Anterior cingulate cortex (tissue), 58 donors: ENCODE measurements at regions not wholly inside any gene's neighbourhood (a gene's known extent, or its start where the extent isn't known, plus 50 kb on each side); places are given as distances from the start of the nearest gene placed in this dataset.
"Not testable (repeated sequence)": the region's sequence is repeated elsewhere in the genome, so short reads cannot be mapped to it uniquely, and the experiment has no call there.

ENCODE experiments used
- DNase-seq, 58 donors: peaks; one replicate each; lab custom pipeline; 2025; lab: John Stamatoyannopoulos, UW

GRCh38 chr2:116304328-116304727 lies 1510.2 kb upstream of the DDX18 start:
- no peak for DNase-seq

GRCh38 chr2:116317111-116317510 lies 1497.4 kb upstream of the DDX18 start:
- DNase-seq, result no peak

DNA sequence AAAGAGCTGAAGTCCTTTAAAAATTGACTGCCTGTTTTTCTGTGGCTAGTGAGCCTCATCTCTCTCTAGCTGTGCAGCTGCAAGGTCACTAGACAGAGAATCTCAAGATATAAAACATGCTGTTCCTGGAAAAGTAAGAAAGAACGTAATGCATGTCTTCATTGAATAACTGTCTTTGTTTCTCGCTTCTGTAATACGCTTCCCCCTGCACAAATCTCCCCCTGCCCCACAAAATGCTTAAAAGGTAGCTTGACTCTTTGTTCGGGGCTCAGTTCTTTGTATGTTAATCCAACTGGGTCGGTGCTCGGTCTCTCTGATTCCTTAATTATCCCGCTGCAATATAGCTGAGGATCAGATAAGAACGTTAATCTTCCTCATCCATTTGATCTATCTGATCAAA lies 1495.9 kb upstream of the DDX18 start:
- not testable (repeated sequence) for DNase-seq

DNA sequence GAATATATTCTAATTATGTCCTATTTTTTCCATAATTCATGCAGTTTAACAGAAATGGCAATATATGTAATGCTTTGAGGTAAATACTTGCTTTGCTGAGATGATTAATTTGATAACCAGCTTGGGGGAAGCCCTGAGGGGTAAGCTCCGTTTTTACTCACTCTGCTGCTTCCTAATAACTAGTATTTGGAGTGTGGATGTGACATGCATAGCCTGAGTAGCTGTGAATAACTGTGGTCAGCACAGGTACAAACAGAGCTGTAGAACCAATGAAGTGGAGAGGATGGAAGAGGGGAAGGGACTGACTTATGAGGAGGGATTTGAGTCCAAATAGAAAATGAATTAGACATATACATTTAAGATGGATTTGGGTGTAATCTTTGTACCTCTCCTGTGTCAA lies 1495.5 kb upstream of the DDX18 start:
- DNase-seq, result no peak

GRCh38 chr2:116319935-116320334 lies 1494.6 kb upstream of the DDX18 start:
- DNase-seq, result no peak

- no peak for DNase-seq
These were observed 1485.2 kb upstream of the DDX18 start for GRCh38 chr2:116329280-116329679.

DNA sequence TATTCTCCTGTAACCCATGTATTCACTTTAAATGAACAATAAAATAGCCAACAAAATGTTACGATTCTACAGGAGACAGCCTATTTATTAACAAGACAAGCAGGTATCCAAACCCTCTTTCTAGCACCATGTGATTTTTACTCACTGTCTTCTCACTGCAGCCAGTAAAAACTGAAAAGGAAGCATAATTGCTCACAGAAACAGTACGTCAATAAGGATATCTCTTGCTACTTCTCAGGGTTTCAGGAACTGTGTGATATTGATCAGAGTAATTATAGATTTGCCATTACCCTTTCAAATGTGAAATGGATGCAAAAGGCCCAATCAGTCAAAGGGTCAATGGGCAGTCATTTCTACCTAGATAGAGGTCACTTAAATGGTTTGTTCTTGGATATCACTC lies 1473.8 kb upstream of the DDX18 start:
- DNase-seq, result no peak

DNA sequence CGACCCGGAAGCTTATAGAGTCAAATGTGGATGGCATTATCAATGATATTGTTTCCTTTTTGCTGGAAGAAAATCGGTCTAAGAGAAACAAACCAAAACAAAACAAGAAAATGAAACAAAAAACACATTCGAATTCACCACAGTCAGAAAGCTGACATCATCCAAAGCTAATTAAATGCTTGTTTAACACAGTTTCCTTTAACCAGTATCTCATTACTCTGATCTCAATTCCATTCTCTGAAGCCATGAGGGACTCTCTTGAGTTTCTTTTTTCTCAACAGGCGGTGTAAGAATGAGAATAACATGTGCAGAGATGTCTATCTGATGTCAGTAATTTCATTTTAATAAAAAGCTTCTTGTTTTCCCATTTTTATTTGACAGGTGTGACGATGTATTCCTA lies 1448.3 kb upstream of the DDX18 start:
- DNase-seq, result no peak

DNA sequence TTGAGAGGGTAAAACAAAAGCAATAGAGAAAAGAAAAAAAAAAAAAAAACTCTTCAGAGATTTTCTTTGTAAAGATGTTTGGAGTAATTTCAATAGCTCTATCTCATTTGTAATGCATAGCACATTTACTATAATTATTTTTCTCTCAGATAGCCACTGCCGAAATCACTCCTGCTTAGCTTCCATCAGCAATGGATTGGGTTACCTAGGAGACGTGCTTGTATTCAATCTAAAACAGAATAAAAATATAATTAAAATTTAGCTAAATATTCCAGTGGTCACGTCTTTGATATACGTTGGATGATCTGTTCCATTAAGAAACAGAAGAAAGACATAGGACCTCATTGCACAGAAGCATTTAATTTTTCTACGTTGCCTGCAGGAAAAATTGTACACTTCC lies 1435.7 kb upstream of the DDX18 start:
- DNase-seq, result no peak

DNA sequence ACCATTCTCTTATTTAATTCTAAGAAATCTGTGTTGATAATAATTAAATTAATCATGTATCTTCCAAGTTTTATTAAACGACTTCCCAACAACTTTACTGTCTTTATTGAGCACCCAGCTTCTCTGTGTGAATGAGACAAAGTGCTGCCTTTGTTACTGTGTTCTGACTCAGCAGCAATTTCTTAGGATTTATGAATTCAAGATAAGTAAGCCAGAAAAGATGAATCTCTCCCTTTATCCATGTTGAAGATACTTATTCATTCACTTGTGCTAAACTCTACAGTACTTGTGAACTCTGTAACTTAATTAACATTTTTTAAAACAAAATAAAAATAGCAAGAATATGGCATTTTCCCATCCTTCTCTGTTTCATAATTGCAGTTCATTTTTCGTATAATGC lies 1403.3 kb upstream of the DDX18 start:
- DNase-seq, result no peak

DNA sequence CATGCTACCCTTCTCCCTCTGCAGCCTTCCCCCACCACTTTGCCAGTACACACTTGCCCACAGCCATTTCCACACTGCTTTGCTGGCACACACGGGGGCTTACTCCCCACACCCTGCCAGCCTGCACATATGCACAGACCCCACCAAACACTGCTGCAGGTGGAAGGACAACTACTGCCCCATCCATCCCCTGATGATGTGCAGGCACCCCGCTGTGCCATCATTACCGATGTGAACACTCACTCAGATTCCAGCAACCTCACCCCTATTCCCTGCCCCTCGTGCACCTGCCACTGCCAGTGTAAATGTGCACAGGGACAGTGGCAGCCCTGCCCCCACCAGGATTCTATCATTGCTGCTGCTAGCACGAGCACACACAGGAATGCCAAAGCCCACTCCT lies 1400.8 kb upstream of the DDX18 start:
- no peak for DNase-seq

GRCh38 chr2:116416731-116417377 lies 1397.6 kb upstream of the DDX18 start:
- no peak for DNase-seq

DNA sequence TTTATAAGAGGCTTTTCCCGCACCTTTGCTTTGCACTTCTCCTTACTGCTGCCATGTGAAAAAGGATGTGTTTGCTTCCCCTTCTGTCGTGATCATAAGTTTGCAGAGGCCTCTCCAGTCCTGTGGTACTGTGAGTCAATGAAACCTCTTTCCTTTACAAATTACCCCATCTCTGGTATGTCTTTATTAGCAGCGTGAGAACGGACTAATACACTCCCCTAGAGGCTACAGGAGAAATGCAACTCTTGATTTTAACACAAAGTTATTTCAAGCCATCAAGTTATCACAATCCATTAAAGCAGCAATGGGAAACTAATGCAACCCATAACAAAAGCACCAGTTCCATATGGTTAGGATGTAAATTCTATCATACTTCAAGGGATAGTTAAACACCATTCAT lies 1378.8 kb upstream of the DDX18 start:
- no peak for DNase-seq

- no peak for DNase-seq
These were observed 1374.3 kb upstream of the DDX18 start for GRCh38 chr2:116440104-116440653.

- DNase-seq, result no peak
These were observed 1372.1 kb upstream of the DDX18 start for GRCh38 chr2:116442418-116442817.

GRCh38 chr2:116444256-116444872 lies 1370.1 kb upstream of the DDX18 start:
- no peak for DNase-seq

- DNase-seq, result no peak
These were observed 1363.5 kb upstream of the DDX18 start for GRCh38 chr2:116450990-116451389.

- DNase-seq, result no peak
These were observed 1361.8 kb upstream of the DDX18 start for GRCh38 chr2:116452651-116453050.

GRCh38 chr2:116456429-116456828 lies 1358.1 kb upstream of the DDX18 start:
- DNase-seq, result no peak

- DNase-seq, result no peak
These were observed 1347.2 kb upstream of the DDX18 start for GRCh38 chr2:116467243-116467642.

DNA sequence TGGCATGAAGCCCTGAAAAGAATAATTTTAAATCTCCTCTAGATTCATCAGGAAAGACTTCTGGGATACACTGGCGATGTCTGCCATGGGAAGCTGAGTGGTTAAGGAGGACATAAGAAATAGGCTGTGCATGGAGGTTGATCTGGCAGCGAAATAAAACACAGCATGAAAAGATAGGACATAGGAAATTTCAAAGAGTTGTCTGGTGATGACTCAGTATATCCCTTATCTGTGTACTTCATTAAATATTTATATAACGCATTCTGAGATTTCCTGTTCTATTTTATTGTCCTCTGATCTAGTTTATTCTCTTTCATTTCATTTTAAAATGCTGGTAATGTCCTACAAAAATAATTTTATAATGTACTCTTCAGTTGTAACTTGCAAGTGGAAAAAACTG lies 1337.3 kb upstream of the DDX18 start:
- DNase-seq, result no peak

- no peak for DNase-seq
These were observed 1327.2 kb upstream of the DDX18 start for GRCh38 chr2:116487336-116487735.
